BJ (cell line): ENCODE measurements at regions not wholly inside any gene's neighbourhood (a gene's known extent, or its start where the extent isn't known, plus 50 kb on each side); places are given as distances from the start of the nearest gene placed in this dataset.

Experiments
- CTCF ChIA-PET: fragments of 350-600 bp; formaldehyde crosslinking; extraction: SDS; loops from one replicate; lab custom pipeline; 2021; ENCODE audit warnings: antibody characterized with exemption, inconsistent platforms; lab: Yijun Ruan, JAX
- POLR2A ChIA-PET: fragments of 300-600 bp; sonication (Branson Sonifier 250); formaldehyde crosslinking; extraction: SDS; loops from one replicate; lab custom pipeline; 2021; ENCODE audit warnings: antibody characterized with exemption; lab: Charles Lee
- DNase-seq: peaks from one replicate; pipeline ENCODE4 v3.0.0-alpha.2; 2011; ENCODE audit warnings: low read depth
- H3K27me3 ChIP-seq: 2 replicates; pipeline ENCODE4 v1.6.0; 2011; ENCODE audit warnings: low read length; ENCODE audit not compliant: control insufficient read depth, insufficient read depth
- H3K36me3 ChIP-seq: 2 replicates; pipeline ENCODE4 v1.5.1; 2011; ENCODE audit warnings: low read length; ENCODE audit not compliant: control insufficient read depth, insufficient read depth
- H3K4me3 ChIP-seq: 2 replicates; pipeline ENCODE4 v1.5.1; 2011; ENCODE audit warnings: low read depth, mild to moderate bottlenecking, control low read depth, low read length
- TF ChIP-seq, protein P1 (sequence below): IDR thresholded peaks from 2 replicates; pipeline ENCODE4 v1.5.1; 2011; ENCODE audit warnings: low read depth, mild to moderate bottlenecking, control low read depth, inconsistent platforms, low read length, moderate library complexity; ENCODE audit not compliant: insufficient read depth

GRCh38 chr17:77553459-77554066 lies 404.9 kb upstream of the TNRC6C start:
- H3K36me3 ChIP-seq: no peaks in the 10 kb centered on the region
- peaks cover 12% of the 10 kb centered on the region for H3K27me3 ChIP-seq
- DNase-seq: no peak
- TF ChIP-seq, protein P1, sequence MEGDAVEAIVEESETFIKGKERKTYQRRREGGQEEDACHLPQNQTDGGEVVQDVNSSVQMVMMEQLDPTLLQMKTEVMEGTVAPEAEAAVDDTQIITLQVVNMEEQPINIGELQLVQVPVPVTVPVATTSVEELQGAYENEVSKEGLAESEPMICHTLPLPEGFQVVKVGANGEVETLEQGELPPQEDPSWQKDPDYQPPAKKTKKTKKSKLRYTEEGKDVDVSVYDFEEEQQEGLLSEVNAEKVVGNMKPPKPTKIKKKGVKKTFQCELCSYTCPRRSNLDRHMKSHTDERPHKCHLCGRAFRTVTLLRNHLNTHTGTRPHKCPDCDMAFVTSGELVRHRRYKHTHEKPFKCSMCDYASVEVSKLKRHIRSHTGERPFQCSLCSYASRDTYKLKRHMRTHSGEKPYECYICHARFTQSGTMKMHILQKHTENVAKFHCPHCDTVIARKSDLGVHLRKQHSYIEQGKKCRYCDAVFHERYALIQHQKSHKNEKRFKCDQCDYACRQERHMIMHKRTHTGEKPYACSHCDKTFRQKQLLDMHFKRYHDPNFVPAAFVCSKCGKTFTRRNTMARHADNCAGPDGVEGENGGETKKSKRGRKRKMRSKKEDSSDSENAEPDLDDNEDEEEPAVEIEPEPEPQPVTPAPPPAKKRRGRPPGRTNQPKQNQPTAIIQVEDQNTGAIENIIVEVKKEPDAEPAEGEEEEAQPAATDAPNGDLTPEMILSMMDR: no peak
- ChIA-PET CTCF (interaction anchor here (1.2 to 1.9 kb wide), 3 partner anchors 11 to 461 kb away, joined by 3 to 5 read pairs (median 5); no protein-coding TSS in a partner anchor), POLR2A (no interaction called here)
- no peak overlapping the region for H3K4me3 ChIP-seq

GRCh38 chr17:77555121-77555591 lies 403.3 kb upstream of the TNRC6C start:
- ChIA-PET CTCF (interaction anchor here (1.9 kb wide), 1 partner anchor 459 kb away, joined by 5 read pairs; no protein-coding TSS in a partner anchor), POLR2A (no interaction called here)
- Histone ChIP-seq H3K27me3 (peaks cover 13% of the 10 kb centered on the region), H3K36me3 (no peaks in the 10 kb centered on the region), H3K4me3 (no peak overlapping the region)
- DNase-seq: no peak
- TF ChIP-seq, protein P1: no peak

GRCh38 chr17:77555741-77556291 lies 402.7 kb upstream of the TNRC6C start:
- TF ChIP-seq, protein P1: no peak
- ChIA-PET POLR2A (interaction anchor here (0.5 kb wide), 1 partner anchor 233 kb away, joined by 5 read pairs; no protein-coding TSS in a partner anchor), CTCF (interaction anchor here (1.1 to 1.9 kb wide), 2 partner anchors 97 to 458 kb away, joined by 3 to 5 read pairs; no protein-coding TSS in a partner anchor)
- Histone ChIP-seq H3K36me3 (no peaks in the 10 kb centered on the region), H3K4me3 (no peak overlapping the region), H3K27me3 (peaks cover 13% of the 10 kb centered on the region)
- no peak for DNase-seq

DNA sequence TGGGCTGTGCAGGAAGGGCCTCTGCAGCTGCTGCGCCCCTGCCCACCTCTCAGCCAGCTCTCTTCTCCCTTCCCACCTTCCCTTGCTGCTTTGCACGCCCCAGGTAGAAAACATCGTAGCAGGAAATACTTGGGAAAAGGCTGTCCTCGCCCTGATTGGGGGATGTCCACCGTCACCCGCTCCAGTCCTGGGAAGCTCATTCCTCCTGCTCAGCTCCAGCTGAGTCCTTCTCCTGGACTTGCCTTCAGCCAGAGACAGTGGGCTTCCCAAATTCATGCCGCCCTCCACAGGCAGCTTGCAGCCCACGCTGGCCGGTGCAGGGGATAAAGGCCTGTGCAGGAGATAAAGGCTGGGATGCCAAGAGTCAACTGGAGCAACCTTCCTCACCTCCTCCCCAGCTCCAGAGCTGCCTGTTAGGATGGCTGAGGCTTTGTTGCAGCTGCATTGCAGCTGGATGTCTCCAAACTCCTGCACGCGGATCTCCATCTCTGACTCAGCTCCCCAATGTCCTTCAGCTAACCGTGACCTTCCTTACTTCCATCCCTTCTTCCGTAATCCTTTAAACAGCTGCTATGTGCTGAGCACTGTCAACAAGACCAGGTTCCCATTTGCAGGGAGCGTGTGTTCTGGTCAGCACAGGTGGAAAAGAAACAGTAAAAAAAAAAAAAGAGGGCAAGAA lies 402.0 kb upstream of the TNRC6C start:
- TF ChIP-seq, protein P1: no peak
- Histone ChIP-seq H3K27me3 (peaks cover 13% of the 10 kb centered on the region), H3K4me3 (no peak overlapping the region), H3K36me3 (no peaks in the 10 kb centered on the region)
- ChIA-PET POLR2A (interaction anchor here (0.5 kb wide), 1 partner anchor 233 kb away, joined by 5 read pairs; no protein-coding TSS in a partner anchor), CTCF (interaction anchor here (1.1 kb wide), 1 partner anchor 96 kb away, joined by 3 read pairs; no protein-coding TSS in a partner anchor)
- no peak for DNase-seq
